Immature natural killer cell (primary cell): ENCODE measurements at regions not wholly inside any gene's neighbourhood (a gene's known extent, or its start where the extent isn't known, plus 50 kb on each side); places are given as distances from the start of the nearest gene placed in this dataset.

Experiments used
- DNase-seq, 3 donors: peaks; one replicate each; pipeline ENCODE4 v3.0.0; 2022; ENCODE audit warnings: mixed read lengths in 1 of 3
- H3K27ac Mint-ChIP-seq, 6 donors: one replicate each; pipeline ENCODE4 v1.8.0; 2020; ENCODE audit warnings: mixed read lengths in 6 of 6, mild to moderate bottlenecking in 5 of 6, inconsistent platforms in 4 of 6, moderate library complexity in 3 of 6
- H3K27me3 Mint-ChIP-seq, 3 donors: one replicate each; pipeline ENCODE4 v1.8.0; 2020 to 2021; ENCODE audit warnings: low read depth in 3 of 3, mild to moderate bottlenecking in 3 of 3, mixed read lengths in 3 of 3, moderate library complexity in 3 of 3, inconsistent platforms in 1 of 3
- H3K36me3 Mint-ChIP-seq, 3 donors: one replicate each; pipeline ENCODE4 v1.8.0; 2020; ENCODE audit warnings: mixed read lengths in 3 of 3, inconsistent platforms in 2 of 3, mild to moderate bottlenecking in 2 of 3
- H3K4me1 Mint-ChIP-seq, 2 donors: one replicate each; pipeline ENCODE4 v1.8.0; 2020; ENCODE audit warnings: inconsistent platforms in 2 of 2, mild to moderate bottlenecking in 2 of 2, mixed read lengths in 2 of 2, moderate library complexity in 1 of 2
- H3K4me3 Mint-ChIP-seq, 5 donors: one replicate each; pipeline ENCODE4 v1.8.0; 2020; ENCODE audit warnings: mild to moderate bottlenecking in 5 of 5, mixed read lengths in 5 of 5, inconsistent platforms in 3 of 5, moderate library complexity in 3 of 5
- H3K9me3 Mint-ChIP-seq, 6 donors: one replicate each; pipeline ENCODE4 v1.8.0; 2020; ENCODE audit warnings: mild to moderate bottlenecking in 6 of 6, mixed read lengths in 6 of 6, inconsistent platforms in 4 of 6, moderate library complexity in 3 of 6

- Mint-ChIP-seq H3K4me3 (no peak overlapping the region), H3K36me3 (no peaks in the 10 kb centered on the region), H3K27me3 (peaks cover 0 to 2% (median 2%) of the 10 kb centered on the region in 3 donors), H3K4me1 (no peaks in the 10 kb centered on the region), H3K27ac (no peak overlapping the region), H3K9me3 (no peaks in the 10 kb centered on the region)
- DNase-seq: no peak
Measured at GRCh38 chr12:90027041-90027440, 318.4 kb upstream of the ATP2B1 start.

GRCh38 chr12:90026516-90026915 is 317.9 kb upstream of the ATP2B1 start:
- no peak for DNase-seq
- H3K36me3 Mint-ChIP-seq: no peaks in the 10 kb centered on the region
- no peak overlapping the region for H3K4me3 Mint-ChIP-seq

GRCh38 chr12:90024262-90024661 is 315.6 kb upstream of the ATP2B1 start:
- no peak for DNase-seq
- no peaks in the 10 kb centered on the region for H3K4me1 Mint-ChIP-seq
- no peaks in the 10 kb centered on the region for H3K9me3 Mint-ChIP-seq
- H3K36me3 Mint-ChIP-seq: no peaks in the 10 kb centered on the region
- H3K4me3 Mint-ChIP-seq: no peak overlapping the region
- H3K27ac Mint-ChIP-seq: no peak overlapping the region
- peaks cover 2% of the 10 kb centered on the region in 3 donors for H3K27me3 Mint-ChIP-seq

More at GRCh38 chr12:90026516-90026915, 317.9 kb upstream of the ATP2B1 start:
- Mint-ChIP-seq H3K9me3 (no peaks in the 10 kb centered on the region), H3K27me3 (peaks cover 0 to 2% (median 2%) of the 10 kb centered on the region in 3 donors), H3K27ac (no peak overlapping the region), H3K4me1 (no peaks in the 10 kb centered on the region)

- H3K27ac Mint-ChIP-seq: no peak overlapping the region
- no peaks in the 10 kb centered on the region for H3K9me3 Mint-ChIP-seq
Measured at GRCh38 chr12:90023207-90023900, 314.7 kb upstream of the ATP2B1 start.

GRCh38 chr12:90021795-90022440 is 313.3 kb upstream of the ATP2B1 start:
- Mint-ChIP-seq H3K4me3 (no peak overlapping the region), H3K27ac (no peak overlapping the region), H3K36me3 (no peaks in the 10 kb centered on the region), H3K4me1 (no peaks in the 10 kb centered on the region), H3K9me3 (no peaks in the 10 kb centered on the region), H3K27me3 (peaks cover 2 to 4% (median 2%) of the 10 kb centered on the region in 3 donors)
- DNase-seq: no peak

More at GRCh38 chr12:90023207-90023900, 314.7 kb upstream of the ATP2B1 start:
- no peaks in the 10 kb centered on the region for H3K36me3 Mint-ChIP-seq
- no peak overlapping the region for H3K4me3 Mint-ChIP-seq
- DNase-seq: no peak
- no peaks in the 10 kb centered on the region for H3K4me1 Mint-ChIP-seq
- H3K27me3 Mint-ChIP-seq: peaks cover 2 to 4% (median 2%) of the 10 kb centered on the region in 3 donors

- Mint-ChIP-seq H3K4me3 (no peak overlapping the region), H3K27me3 (peaks cover 2 to 4% (median 2%) of the 10 kb centered on the region in 3 donors), H3K4me1 (no peaks in the 10 kb centered on the region), H3K36me3 (no peaks in the 10 kb centered on the region), H3K27ac (no peak overlapping the region), H3K9me3 (no peaks in the 10 kb centered on the region)
- DNase-seq: no peak
Measured at GRCh38 chr12:90020881-90021280, 312.2 kb upstream of the ATP2B1 start.

GRCh38 chr12:90020436-90020835 is 311.8 kb upstream of the ATP2B1 start:
- no peaks in the 10 kb centered on the region for H3K4me1 Mint-ChIP-seq
- peak overlapping the region in 1 of 6 donors; percentile 10 for H3K27ac Mint-ChIP-seq
- H3K36me3 Mint-ChIP-seq: no peaks in the 10 kb centered on the region
- no peak for DNase-seq
- no peaks in the 10 kb centered on the region for H3K9me3 Mint-ChIP-seq
- H3K27me3 Mint-ChIP-seq: peaks cover 2 to 4% (median 2%) of the 10 kb centered on the region in 3 donors
- no peak overlapping the region for H3K4me3 Mint-ChIP-seq

- no peaks in the 10 kb centered on the region for H3K36me3 Mint-ChIP-seq
- H3K4me3 Mint-ChIP-seq: no peak overlapping the region
Measured at GRCh38 chr12:90020014-90020413, 311.4 kb upstream of the ATP2B1 start.

GRCh38 chr12:90017316-90017715 is 308.7 kb upstream of the ATP2B1 start:
- Mint-ChIP-seq H3K4me3 (no peak overlapping the region), H3K36me3 (no peaks in the 10 kb centered on the region), H3K27ac (no peak overlapping the region), H3K9me3 (no peaks in the 10 kb centered on the region), H3K4me1 (no peaks in the 10 kb centered on the region), H3K27me3 (peaks cover 0 to 5% (median 2%) of the 10 kb centered on the region in 3 donors)
- DNase-seq: no peak

More at GRCh38 chr12:90020014-90020413, 311.4 kb upstream of the ATP2B1 start:
- DNase-seq: no peak
- Mint-ChIP-seq H3K27ac (no peak overlapping the region), H3K4me1 (no peaks in the 10 kb centered on the region), H3K27me3 (peaks cover 2 to 4% (median 2%) of the 10 kb centered on the region in 3 donors), H3K9me3 (no peaks in the 10 kb centered on the region)

GRCh38 chr12:90015228-90015627 is 306.6 kb upstream of the ATP2B1 start:
- Mint-ChIP-seq H3K9me3 (no peaks in the 10 kb centered on the region), H3K27ac (no peak overlapping the region), H3K36me3 (no peaks in the 10 kb centered on the region), H3K4me1 (no peaks in the 10 kb centered on the region), H3K27me3 (peaks cover 0 to 5% (median under 1%) of the 10 kb centered on the region in 3 donors), H3K4me3 (no peak overlapping the region)
- no peak for DNase-seq

- H3K4me1 Mint-ChIP-seq: no peaks in the 10 kb centered on the region
- H3K27ac Mint-ChIP-seq: no peak overlapping the region
- H3K36me3 Mint-ChIP-seq: no peaks in the 10 kb centered on the region
- no peaks in the 10 kb centered on the region for H3K9me3 Mint-ChIP-seq
- no peak overlapping the region for H3K4me3 Mint-ChIP-seq
- DNase-seq: no peak
- peaks cover 0 to 3% (median 0%) of the 10 kb centered on the region in 3 donors for H3K27me3 Mint-ChIP-seq
Measured at GRCh38 chr12:90013409-90013808, 304.8 kb upstream of the ATP2B1 start.

- peaks cover 0 to 8% of the 10 kb centered on the region in 2 donors for H3K4me1 Mint-ChIP-seq
- H3K4me3 Mint-ChIP-seq: no peak overlapping the region
- H3K27me3 Mint-ChIP-seq: peaks cover 0 to 3% (median 0%) of the 10 kb centered on the region in 3 donors
- no peaks in the 10 kb centered on the region for H3K9me3 Mint-ChIP-seq
- no peak for DNase-seq
- H3K36me3 Mint-ChIP-seq: no peaks in the 10 kb centered on the region
- H3K27ac Mint-ChIP-seq: no peak overlapping the region
Measured at GRCh38 chr12:90010089-90010488, 301.5 kb upstream of the ATP2B1 start.

- peaks cover 0 to 3% (median 0%) of the 10 kb centered on the region in 3 donors for H3K27me3 Mint-ChIP-seq
- H3K9me3 Mint-ChIP-seq: no peaks in the 10 kb centered on the region
- H3K4me3 Mint-ChIP-seq: no peak overlapping the region
- DNase-seq: no peak
- H3K27ac Mint-ChIP-seq: no peak overlapping the region
- no peaks in the 10 kb centered on the region for H3K36me3 Mint-ChIP-seq
- H3K4me1 Mint-ChIP-seq: peaks cover 0 to 8% of the 10 kb centered on the region in 2 donors
Measured at GRCh38 chr12:90008277-90008676, 299.6 kb upstream of the ATP2B1 start.

GRCh38 chr12:90004319-90005074 is 295.9 kb upstream of the ATP2B1 start:
- no peaks in the 10 kb centered on the region for H3K36me3 Mint-ChIP-seq
- no peak for DNase-seq
- H3K27ac Mint-ChIP-seq: no peak overlapping the region
- H3K9me3 Mint-ChIP-seq: no peaks in the 10 kb centered on the region
- peaks cover 0 to 8% of the 10 kb centered on the region in 2 donors for H3K4me1 Mint-ChIP-seq
- no peaks in the 10 kb centered on the region for H3K27me3 Mint-ChIP-seq
- H3K4me3 Mint-ChIP-seq: no peak overlapping the region
